Neutrophil (primary cell): ENCODE measurements at regions not wholly inside any gene's neighbourhood (a gene's known extent, or its start where the extent isn't known, plus 50 kb on each side); places are given as distances from the start of the nearest gene placed in this dataset.

Experiments
- H3K27ac ChIP-seq: fragments of 200-600 bp; sonication (generic); 2 replicates; pipeline ENCODE4 v1.5.1; 2016; ENCODE audit warnings: mild to moderate bottlenecking, moderate library complexity
- H3K27me3 ChIP-seq: fragments of 200-600 bp; sonication (generic); 2 replicates; pipeline ENCODE4 v1.6.0; 2016; ENCODE audit warnings: mild to moderate bottlenecking
- H3K36me3 ChIP-seq: fragments of 200-600 bp; sonication (generic); 2 replicates; pipeline ENCODE4 v1.5.1; 2017
- H3K4me1 ChIP-seq, 2 experiments: fragments of 200-600 bp in 1 of 2; sonication (generic) in 1 of 2; 1 replicate in 1 of 2; 2 replicates in 1 of 2; pipeline versions ENCODE4 v1.5.1 to v1.6.1; 2013 to 2016; ENCODE audit warnings: low read depth in 1 of 2, low read length in 1 of 2, mild to moderate bottlenecking in 1 of 2, moderate library complexity in 1 of 2; ENCODE audit not compliant: control insufficient read depth in 1 of 2, insufficient read depth in 1 of 2
- H3K4me3 ChIP-seq, 2 experiments: fragments of 200-600 bp in 1 of 2; sonication (generic) in 1 of 2; 1 replicate in 1 of 2; 2 replicates in 1 of 2; pipeline ENCODE4 v1.5.1; 2013 to 2016; ENCODE audit warnings: low read depth in 1 of 2, low read length in 1 of 2, mild to moderate bottlenecking in 1 of 2, moderate library complexity in 1 of 2
- H3K9me3 ChIP-seq: fragments of 200-600 bp; sonication (generic); 2 replicates; pipeline ENCODE4 v1.5.1; 2016
- CTCF ChIP-seq: fragments of 200-600 bp; sonication (generic); IDR thresholded peaks from 2 replicates; pipeline ENCODE4 v1.5.1; 2016; ENCODE audit warnings: antibody characterized with exemption

- Histone ChIP-seq H3K4me1 (no peaks in the 10 kb centered on the region), H3K9me3 (no peaks in the 10 kb centered on the region), H3K36me3 (no peaks in the 10 kb centered on the region), H3K27ac (no peak overlapping the region), H3K4me3 (no peak overlapping the region), H3K27me3 (peaks cover 3% of the 10 kb centered on the region)
- no peak for TF ChIP-seq CTCF
Measured at GRCh38 chr1:56390934-56391731, 188.2 kb downstream of the PLPP3 start.

- no peaks in the 10 kb centered on the region for H3K27me3 ChIP-seq
- H3K27ac ChIP-seq, result no peak overlapping the region
- no peaks in the 10 kb centered on the region for H3K36me3 ChIP-seq
- H3K9me3 ChIP-seq, result no peaks in the 10 kb centered on the region
- no peak overlapping the region for H3K4me3 ChIP-seq
- no peak for TF ChIP-seq CTCF
- H3K4me1 ChIP-seq, result no peaks in the 10 kb centered on the region
Measured at GRCh38 chr1:56390232-56390867, 189.0 kb downstream of the PLPP3 start.

- Histone ChIP-seq H3K36me3 (no peaks in the 10 kb centered on the region), H3K27ac (no peak overlapping the region), H3K4me3 (no peak overlapping the region), H3K27me3 (no peaks in the 10 kb centered on the region), H3K4me1 (no peaks in the 10 kb centered on the region), H3K9me3 (no peaks in the 10 kb centered on the region)
- TF ChIP-seq CTCF, result no peak
Measured at GRCh38 chr1:56389813-56390212, 189.6 kb downstream of the PLPP3 start.

- Histone ChIP-seq H3K4me1 (no peaks in the 10 kb centered on the region), H3K27ac (no peak overlapping the region), H3K9me3 (no peaks in the 10 kb centered on the region), H3K36me3 (no peaks in the 10 kb centered on the region), H3K27me3 (no peaks in the 10 kb centered on the region), H3K4me3 (no peak overlapping the region)
- TF ChIP-seq CTCF, result no peak
Measured at GRCh38 chr1:56387071-56387740, 192.2 kb downstream of the PLPP3 start.

- no peak for TF ChIP-seq CTCF
- Histone ChIP-seq H3K36me3 (no peaks in the 10 kb centered on the region), H3K9me3 (no peaks in the 10 kb centered on the region), H3K4me3 (no peak overlapping the region), H3K4me1 (no peaks in the 10 kb centered on the region), H3K27ac (no peak overlapping the region), H3K27me3 (no peaks in the 10 kb centered on the region)
Measured at GRCh38 chr1:56385314-56385713, 194.0 kb downstream of the PLPP3 start.
